Left renal pelvis (tissue), 4 donors: ENCODE measurements at regions not wholly inside any gene's neighbourhood (a gene's known extent, or its start where the extent isn't known, plus 50 kb on each side); places are given as distances from the start of the nearest gene placed in this dataset.

Source experiments
- DNase-seq, 4 donors: peaks; one replicate each; pipeline ENCODE4 v3.0.0-alpha.2; 2013; ENCODE audit warnings: low read depth in 4 of 4, low spot score in 3 of 4

DNA sequence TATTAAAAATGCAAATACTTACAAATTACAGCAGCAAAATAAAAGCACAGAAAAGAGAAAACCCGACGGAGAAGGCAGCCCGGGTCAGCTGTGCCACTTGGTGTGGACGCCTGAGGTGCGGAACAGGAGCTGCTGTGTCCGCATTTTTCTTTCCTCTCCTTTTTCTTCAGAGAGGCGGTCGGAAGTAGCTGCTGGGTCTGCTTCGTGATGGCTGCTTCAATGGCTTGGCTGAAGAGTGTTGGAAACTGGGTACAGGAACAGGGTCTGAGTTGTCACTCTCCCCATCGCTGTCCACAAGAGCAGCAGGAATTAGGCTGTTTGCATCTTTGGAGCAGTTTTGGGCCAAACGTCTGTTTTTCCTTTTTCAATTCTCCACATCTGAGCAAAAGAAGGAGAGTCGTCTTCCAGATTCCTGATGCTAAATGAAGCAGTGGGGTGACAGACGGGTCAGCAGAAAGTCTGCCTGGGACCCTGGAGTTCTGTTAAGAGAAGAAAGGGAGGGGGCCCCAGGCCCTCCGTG is 53.5 kb upstream of the ARL8B start:
- no peak for DNase-seq

DNA sequence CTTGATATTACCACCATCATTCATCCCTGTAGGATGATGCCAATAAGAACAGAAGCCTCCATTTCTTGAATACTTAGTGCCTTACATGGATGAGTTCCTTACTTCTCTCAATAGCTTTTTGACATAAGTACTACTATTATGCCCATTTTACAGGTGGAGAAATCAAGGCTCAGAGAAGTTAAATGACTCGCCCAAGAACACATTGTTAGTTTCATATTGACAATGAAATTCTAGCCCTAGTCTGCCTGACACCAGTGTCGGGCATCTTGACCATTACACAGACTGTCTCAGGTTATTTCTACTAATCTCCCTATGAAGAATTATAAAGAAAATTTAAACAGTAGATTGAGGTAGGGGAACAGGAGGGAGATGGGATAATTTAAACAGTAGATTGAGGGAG is 52.5 kb upstream of the ARL8B start:
- DNase-seq: no peak

DNA sequence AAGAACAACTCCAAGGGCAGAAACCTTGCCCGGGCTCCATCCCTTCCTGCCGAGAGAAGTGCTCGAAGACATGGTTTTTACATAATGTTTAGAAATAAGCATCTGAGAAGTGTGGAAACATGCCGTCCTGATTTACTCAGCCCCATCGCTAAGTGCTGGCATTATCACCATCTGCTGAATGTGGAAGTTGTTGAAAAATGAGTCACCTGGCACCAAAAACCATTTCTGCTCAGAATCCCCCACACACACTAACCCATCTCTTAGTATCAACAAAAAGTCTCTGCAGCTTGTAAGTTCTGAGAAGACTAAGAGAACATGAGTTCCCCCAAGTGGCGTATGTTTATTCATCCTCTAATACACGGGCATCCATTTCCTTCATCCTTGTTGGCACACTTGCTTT is 51.0 kb upstream of the ARL8B start:
- DNase-seq: no peak

DNA sequence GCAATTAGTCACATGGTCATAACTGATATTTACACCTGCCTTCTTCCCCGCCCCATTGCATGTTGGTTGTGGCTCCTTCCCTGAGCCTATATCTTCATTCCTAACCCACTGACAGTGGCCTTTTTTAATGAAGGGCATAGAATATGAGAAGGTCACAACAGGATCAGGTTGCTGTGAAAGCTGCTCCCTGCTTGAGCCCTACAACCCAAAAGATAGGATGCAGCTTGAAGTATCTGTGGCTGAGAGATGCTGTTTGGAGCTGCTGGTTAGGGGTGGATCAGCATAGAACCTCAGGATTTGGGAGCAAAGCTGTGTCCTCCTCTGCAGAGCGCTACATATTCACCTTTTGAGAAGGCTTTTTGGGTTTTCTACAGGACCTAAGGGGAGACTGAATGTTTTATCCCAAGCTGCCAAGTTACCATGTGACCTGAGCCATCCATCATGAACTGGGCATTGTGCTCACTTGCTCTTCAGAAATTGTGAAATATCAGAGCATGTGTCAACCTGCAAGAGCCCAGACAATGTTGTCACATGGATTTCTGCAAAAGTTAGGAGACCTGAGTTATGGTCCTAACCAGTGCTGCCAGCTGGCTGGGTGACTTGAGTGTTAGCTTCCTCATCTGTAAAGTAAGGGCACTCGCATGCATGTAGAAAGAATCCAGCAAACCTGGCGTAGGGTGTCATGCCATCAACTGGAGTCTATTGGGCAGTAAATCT is 49.8 kb upstream of the ARL8B start:
- DNase-seq: no peak
